ENCODE measurements at regions not wholly inside any gene's neighbourhood (a gene's known extent, or its start where the extent isn't known, plus 50 kb on each side); places are given as distances from the start of the nearest gene placed in this dataset.

DNA sequence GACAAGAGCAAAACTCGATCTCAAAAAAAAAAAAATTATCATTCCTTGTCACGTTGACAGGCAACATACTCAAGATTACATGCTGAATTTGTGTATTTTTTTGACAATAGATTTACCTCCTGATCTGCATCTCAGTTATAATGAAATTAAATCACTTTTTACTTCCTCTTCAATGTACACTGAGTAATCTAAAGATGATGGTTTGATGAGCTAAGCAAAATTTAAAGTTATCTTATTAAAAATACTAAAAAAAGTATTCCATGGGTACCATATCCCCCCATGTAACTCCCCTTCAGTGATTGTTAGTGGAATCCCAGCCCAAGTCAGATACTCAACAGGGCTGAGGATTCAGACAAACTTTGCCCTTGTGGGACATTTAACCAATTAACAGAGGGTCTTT is 463.2 kb downstream of the OCA2 start:
- H3K9ac ChIP-seq (ENCODE audit: extremely low read depth, insufficient read length, low read length): no peak overlapping the region
- H3T11ph ChIP-seq (ENCODE audit: low read length): no peak overlapping the region
- no peak overlapping the region for H3K27ac Mint-ChIP-seq
- H3K4me3 Mint-ChIP-seq: no peak overlapping the region
- H4K8ac ChIP-seq (replicated peaks; ENCODE audit: insufficient read length, low read depth, low read length): no peak overlapping the region
- no peak overlapping the region for H2AFZ ChIP-seq (ENCODE audit: low read length)
- H3K23ac ChIP-seq (ENCODE audit: insufficient read length, low read depth, low read length): no peak overlapping the region
- no peak overlapping the region for H3K56ac ChIP-seq (ENCODE audit: insufficient read length, low read depth, low read length)
- H2BK5ac ChIP-seq (ENCODE audit: insufficient read length, low read length): no peak overlapping the region
- no peak overlapping the region for H3K14ac ChIP-seq (ENCODE audit: insufficient read depth, low read length)
- no peak for DNase-seq
- H3K79me2 ChIP-seq (ENCODE audit: insufficient read depth, low read length): no peaks in the 10 kb centered on the region
- H3K27me3 Mint-ChIP-seq (ENCODE audit: low read depth): no peaks in the 10 kb centered on the region
- H3K79me1 ChIP-seq (ENCODE audit: insufficient read depth, low read depth, low read length, poor library complexity, severe bottlenecking): no peaks in the 10 kb centered on the region
- no peak overlapping the region for H2BK15ac ChIP-seq (ENCODE audit: low read depth, low read length)
- peaks cover 4% of the 10 kb centered on the region; the same call in 1 of the 2 replicates for H3K4me1 ChIP-seq (ENCODE audit: insufficient read depth, low read length)
- H3K4me1 Mint-ChIP-seq: peaks cover 20 to 21% of the 10 kb centered on the region in 2 experiments
- TF ChIP-seq, protein P1, sequence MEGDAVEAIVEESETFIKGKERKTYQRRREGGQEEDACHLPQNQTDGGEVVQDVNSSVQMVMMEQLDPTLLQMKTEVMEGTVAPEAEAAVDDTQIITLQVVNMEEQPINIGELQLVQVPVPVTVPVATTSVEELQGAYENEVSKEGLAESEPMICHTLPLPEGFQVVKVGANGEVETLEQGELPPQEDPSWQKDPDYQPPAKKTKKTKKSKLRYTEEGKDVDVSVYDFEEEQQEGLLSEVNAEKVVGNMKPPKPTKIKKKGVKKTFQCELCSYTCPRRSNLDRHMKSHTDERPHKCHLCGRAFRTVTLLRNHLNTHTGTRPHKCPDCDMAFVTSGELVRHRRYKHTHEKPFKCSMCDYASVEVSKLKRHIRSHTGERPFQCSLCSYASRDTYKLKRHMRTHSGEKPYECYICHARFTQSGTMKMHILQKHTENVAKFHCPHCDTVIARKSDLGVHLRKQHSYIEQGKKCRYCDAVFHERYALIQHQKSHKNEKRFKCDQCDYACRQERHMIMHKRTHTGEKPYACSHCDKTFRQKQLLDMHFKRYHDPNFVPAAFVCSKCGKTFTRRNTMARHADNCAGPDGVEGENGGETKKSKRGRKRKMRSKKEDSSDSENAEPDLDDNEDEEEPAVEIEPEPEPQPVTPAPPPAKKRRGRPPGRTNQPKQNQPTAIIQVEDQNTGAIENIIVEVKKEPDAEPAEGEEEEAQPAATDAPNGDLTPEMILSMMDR (conservative IDR thresholded peaks at IDR 0.05): no peak
- H2BK120ac ChIP-seq (ENCODE audit: low read depth, low read length, poor library complexity, severe bottlenecking): no peak overlapping the region
- H2AK5ac ChIP-seq (ENCODE audit: insufficient read length, low read length): no peak overlapping the region
- no peak overlapping the region for H2BK20ac ChIP-seq (ENCODE audit: low read depth, low read length, poor library complexity, severe bottlenecking)
- no peaks in the 10 kb centered on the region for H4K20me1 ChIP-seq (ENCODE audit: control insufficient read depth, insufficient read depth, insufficient read length)
- no peaks in the 10 kb centered on the region for H3K9me3 ChIP-seq (ENCODE audit: control insufficient read depth, low read depth, low read length)
- H4K5ac ChIP-seq (ENCODE audit: insufficient read length, low read depth, low read length): no peak overlapping the region
- no peaks in the 10 kb centered on the region; a peak in 2 of 5 replicates for H3K9me3 Mint-ChIP-seq
- no peak overlapping the region for H2BK12ac ChIP-seq (ENCODE audit: insufficient read length, low read depth, low read length)
- WGBS (ENCODE audit: extremely low coverage, insufficient read length, low lambda C conversion rate): no CpG with 5 or more reads among the region's 2 CpGs
- H3K23me2 ChIP-seq (ENCODE audit: insufficient read length, low read depth, low read length, poor library complexity, severe bottlenecking): peaks cover 2% of the 10 kb centered on the region
- no peak overlapping the region for H4K91ac ChIP-seq (ENCODE audit: insufficient read length, low read depth, low read length)
- no peak overlapping the region for H3K27ac ChIP-seq (ENCODE audit: insufficient read length, low read depth, low read length)
- H3K18ac ChIP-seq (ENCODE audit: insufficient read length, low read depth, low read length): no peak overlapping the region
- H3K36me3 Mint-ChIP-seq (ENCODE audit: insufficient read depth in 1 of 3, low read depth in 3 of 3): peaks cover 0 to 2% (median 0%) of the 10 kb centered on the region in 3 experiments; a peak in 2 of 7 replicates
- no peak overlapping the region for H3K4ac ChIP-seq (ENCODE audit: low read depth, low read length)
- H3K4me2 ChIP-seq (ENCODE audit: insufficient read depth, insufficient read length, low read length): no peak overlapping the region
- no peaks in the 10 kb centered on the region for H3K27me3 ChIP-seq (ENCODE audit: insufficient read depth, low read length)
